SW480 (cell line): ENCODE measurements at regions not wholly inside any gene's neighbourhood (a gene's known extent, or its start where the extent isn't known, plus 50 kb on each side); places are given as distances from the start of the nearest gene placed in this dataset.

Source experiments
- DNase-seq: peaks from one replicate; pipeline ENCODE4 v3.0.0-alpha.2; 2016; ENCODE audit warnings: low spot score

GRCh38 chr3:99199021-99199420, 297.5 kb upstream of the DCBLD2 start:
- DNase-seq, result no peak

DNA sequence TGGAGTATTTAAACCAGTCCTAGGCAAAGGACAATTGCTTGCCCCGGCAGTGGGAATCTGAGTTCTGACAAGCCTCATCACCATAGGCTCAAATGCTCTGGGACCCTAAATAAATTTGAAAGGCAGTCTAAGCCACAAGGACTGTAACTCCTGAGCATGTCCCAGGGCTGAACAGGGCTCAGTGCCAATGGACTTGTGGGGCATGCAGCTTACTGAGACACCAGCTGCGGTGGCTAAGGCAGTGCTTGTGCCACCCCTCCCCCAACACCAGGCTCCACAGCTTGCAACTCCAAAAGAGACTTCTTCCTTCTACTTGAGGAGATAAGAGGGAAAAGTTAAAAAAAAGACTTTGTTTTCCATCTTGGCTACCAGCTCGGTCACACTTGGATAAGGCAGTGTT, 289.7 kb upstream of the DCBLD2 start:
- DNase-seq, result no peak

GRCh38 chr3:99188936-99189335, 287.4 kb upstream of the DCBLD2 start:
- DNase-seq, result no peak

DNA sequence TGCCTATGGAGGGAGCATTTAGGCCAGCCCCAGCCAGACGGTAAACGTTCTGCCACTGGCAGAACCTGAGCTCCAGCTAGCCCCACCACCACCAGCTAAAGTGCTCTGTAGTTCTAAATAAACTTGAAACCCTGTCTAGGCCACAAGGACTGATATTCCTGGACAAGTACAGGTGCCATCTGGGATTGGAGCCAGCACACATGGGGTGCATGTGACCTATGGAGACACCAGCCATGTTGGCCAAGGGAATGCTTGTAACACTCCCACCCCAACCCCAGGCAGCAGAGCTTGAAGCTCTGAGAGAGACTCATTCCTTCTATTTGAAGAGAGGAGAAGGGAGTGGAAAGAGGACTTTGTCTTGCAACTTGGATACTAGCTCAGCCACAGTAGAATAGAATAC, 284.5 kb upstream of the DCBLD2 start:
- no peak for DNase-seq

- DNase-seq, result no peak
Measured at GRCh38 chr3:99176169-99176964, 274.9 kb upstream of the DCBLD2 start.

DNA sequence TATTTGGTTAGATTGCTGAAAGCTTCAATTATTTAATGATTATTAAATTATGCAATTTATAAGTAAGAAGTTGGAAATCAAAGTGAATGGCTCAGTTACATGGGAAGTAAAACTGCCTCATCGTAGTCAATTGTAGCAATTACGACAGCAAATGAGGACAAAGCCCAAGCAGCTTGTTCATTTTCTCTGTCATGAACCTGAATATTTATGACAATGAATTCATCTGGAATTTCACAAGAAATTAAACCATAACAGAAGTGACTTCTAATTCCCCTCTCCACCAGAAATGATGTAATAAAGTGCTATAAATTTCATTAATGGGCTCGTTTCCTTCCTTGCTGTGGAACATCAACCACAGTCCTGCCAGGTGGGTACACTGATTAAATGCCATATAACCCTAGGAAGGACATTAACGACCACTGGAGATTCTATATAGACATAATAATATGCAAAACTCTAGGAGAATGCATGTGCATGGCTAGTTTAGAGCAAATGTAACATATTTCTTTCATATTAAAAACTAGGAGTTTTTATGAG, 273.8 kb upstream of the DCBLD2 start:
- no peak for DNase-seq

DNA sequence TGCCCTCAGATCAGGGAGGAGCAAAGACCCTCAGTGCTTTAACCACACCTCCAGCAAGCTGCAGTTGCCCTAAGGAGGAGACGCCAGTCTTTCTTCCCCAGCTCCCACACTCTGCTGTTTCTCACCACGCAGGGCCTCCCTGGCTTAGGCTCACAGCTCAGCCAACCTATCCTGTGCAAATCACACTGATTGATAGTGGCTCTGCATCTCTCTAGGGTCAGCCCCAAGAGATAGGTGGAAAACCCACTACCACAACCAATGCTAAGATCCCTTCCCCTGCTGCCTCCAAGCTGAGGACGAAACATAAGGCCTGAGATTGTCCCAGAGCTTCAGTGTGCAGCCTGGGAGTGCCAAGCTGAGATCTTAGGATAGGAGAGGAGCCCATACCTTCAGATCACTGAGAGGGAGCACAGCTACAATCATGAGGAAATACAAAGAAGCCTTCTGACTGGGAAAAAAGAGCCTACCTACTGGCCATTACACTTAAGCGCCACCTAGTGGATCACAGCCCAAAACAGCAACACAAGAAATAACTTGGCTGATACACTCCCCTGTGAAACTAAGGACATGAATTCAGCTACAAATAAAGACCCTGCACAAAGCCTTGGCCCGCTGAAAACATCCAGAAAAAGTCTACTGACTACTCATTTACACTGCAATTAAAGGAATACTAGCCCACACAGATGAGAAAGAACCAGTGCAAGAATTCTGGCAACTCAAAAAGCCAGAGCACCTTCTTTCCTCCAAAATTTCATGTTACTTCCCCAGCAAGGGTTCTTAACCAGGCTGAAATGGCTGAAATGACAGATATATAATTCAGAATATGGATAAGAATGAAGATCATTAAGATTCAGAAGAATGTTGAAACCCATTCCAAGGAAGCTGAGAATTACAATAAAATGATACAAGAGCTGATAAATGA, 271.5 kb upstream of the DCBLD2 start:
- DNase-seq, result peak; percentile 69

DNA sequence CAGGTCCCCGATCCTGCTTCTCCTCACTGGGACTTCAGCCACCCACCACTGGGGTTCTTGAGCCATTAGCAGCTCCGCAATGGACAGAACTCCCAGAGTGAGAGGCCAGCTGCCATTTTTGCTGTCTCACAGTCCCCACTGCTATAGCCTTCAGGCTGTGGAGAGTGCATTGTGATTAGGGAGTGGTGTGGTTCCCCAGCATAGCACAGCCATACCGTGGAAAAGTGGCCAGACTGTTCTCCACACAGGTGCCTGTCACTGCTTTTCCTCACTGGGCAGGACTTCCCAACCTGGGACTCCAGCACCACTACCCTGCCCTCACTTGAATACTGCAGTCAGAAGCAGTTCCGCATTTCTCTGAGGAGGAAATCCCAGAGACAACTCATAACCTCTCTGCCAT, 270.3 kb upstream of the DCBLD2 start:
- no peak for DNase-seq

GRCh38 chr3:99170867-99171517, 269.5 kb upstream of the DCBLD2 start:
- DNase-seq, result no peak

DNA sequence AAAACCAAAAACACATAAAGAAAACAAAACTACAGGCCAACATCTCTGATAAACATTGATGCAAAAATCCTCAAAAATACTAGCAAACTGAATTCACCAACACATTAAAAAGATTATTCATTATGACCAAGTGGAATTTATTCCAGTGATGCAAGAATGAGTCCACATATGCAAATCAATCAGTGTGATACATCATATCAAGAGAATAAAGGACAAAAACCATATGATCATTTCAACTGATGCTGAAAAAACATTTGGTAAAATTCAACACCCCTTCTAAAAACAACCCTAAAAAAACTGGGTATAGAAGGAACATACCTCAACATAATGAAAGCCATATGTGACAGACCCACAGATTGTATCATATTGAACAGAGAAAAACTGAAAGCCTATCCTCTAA, 265.6 kb upstream of the DCBLD2 start:
- DNase-seq, result no peak

- DNase-seq, result no peak
Measured at GRCh38 chr3:99163314-99163713, 261.8 kb upstream of the DCBLD2 start.

- no peak for DNase-seq
Measured at GRCh38 chr3:99159220-99159762, 257.8 kb upstream of the DCBLD2 start.

GRCh38 chr3:99145031-99145430, 243.5 kb upstream of the DCBLD2 start:
- no peak for DNase-seq

DNA sequence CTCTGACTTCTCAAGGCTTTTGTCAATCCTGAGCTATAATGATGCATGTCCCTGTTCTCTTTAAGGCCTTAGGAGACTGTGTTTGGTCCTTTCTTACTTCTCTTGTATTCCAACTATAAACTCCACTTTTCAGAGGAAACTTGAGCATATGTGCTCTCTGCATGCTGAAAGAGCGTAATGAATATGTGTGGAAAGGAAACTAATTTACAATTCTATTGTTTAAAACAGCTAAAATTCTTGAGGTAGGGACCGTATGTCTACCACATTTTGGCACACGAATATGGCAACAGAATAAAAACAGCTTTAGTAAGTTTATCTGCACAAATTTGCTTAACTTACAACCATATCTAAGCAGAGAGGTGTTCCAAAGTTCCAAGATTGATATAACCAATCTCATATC, 242.0 kb upstream of the DCBLD2 start:
- DNase-seq, result no peak

- DNase-seq, result no peak
Measured at GRCh38 chr3:99134986-99135385, 233.5 kb upstream of the DCBLD2 start.

GRCh38 chr3:99131876-99132275, 230.4 kb upstream of the DCBLD2 start:
- DNase-seq, result no peak

DNA sequence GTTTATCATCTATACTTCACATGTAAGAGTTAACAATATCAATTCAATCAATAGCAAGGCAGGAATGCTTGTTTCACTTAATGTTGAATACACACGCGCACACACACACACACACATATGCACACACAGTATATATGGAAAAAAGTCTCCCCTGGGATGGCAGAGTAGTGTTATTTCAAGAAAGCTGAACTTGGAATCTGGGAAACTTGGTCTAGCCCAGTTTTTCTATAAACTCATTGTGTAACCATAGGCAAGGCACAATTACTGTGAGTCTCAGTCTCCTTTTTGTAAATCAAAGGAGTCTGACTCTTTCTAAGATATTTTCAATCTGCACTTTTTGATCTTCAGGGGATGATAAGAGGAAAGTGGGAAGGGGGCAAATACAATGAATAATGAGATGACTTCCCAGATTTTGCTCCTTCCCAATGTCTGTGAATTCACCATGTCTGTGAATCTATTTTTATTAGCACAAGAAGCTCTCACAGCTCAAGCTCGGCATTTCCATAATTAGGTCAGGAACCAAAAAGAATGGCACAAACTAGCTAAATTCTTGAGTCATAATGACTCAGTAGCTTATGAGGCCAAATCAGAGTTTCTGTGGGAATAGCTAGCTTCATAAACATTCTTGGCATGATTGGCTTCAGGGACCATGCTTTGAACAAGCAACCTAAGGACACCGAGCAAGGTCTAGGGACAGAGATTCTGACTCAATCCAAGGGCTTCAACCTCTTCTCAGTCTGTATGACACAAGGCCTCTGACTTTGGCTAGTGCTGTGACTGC, 227.4 kb upstream of the DCBLD2 start:
- no peak for DNase-seq

GRCh38 chr3:99128235-99128634, 226.7 kb upstream of the DCBLD2 start:
- no peak for DNase-seq

DNA sequence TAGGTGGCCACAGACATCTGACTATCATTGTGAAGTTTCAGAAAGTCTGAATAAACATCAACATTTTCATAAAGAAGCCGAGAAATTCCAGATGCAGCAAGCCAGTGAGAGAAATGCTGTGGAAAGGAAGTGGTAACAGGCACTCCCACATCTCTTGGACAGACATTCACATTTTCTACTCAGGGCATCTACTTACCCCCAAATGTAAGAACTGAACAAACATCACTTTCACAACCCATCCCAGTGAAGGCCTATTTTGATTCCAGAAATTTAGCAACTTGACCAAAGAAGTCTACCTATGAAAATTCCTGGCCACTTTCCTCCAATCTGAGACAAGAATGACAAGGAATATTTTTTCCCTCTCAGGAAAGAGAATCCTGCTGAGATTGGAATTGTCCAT, 224.8 kb upstream of the DCBLD2 start:
- no peak for DNase-seq

DNA sequence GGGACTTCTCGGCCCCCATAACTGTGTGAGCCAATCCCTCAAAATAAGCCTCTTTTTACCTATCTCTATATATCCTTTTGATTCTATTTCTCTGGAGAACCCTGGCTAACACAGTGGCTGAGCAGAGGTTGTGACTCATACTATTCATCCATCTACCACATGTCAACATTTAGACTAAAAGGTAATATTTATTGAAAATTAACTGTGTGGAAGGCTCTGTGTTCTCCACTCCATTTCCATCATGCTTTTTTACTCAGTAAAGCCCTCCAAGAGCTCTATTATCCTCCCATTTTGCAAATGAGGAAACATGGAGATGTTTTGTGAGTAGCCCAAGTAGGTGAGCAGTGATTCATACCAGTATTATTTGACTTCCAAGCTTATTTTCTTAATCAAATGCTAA, 217.9 kb upstream of the DCBLD2 start:
- no peak for DNase-seq

DNA sequence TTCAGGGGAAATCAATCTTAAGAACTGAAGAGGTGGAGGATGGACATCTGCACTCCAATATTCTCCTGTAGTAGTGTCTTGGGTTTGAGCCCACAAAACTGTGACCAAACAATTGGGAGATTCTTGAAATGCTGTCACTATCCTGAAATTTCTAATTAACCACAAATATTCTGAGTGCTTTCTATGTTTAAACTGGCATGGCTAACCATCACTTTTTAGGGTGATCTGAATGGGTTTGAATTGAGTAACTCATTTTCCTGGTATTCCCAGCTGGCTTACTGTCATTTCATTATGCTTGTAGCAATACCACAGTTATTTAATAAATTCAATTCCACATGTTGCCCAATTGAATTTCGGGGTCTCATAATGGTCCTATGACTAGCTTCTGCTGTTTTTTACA, 216.9 kb upstream of the DCBLD2 start:
- DNase-seq, result no peak
